H54 (cell line): ENCODE measurements at regions not wholly inside any gene's neighbourhood (a gene's known extent, or its start where the extent isn't known, plus 50 kb on each side); places are given as distances from the start of the nearest gene placed in this dataset.

ENCODE experiments used
- DNase-seq: peaks from one replicate; pipeline ENCODE4 v3.0.0; 2011; ENCODE audit warnings: low spot score, mixed read lengths; ENCODE audit not compliant: insufficient read length
- FAIRE-seq: peaks from 3 replicates; lab custom pipeline; 2011; peaks lifted over from hg19 to GRCh38; lab: Jason Lieb, UNC
- POLR2A ChIP-seq: IDR thresholded peaks from 2 replicates; pipeline ENCODE4 v1.6.1; 2011; ENCODE audit warnings: low read depth, mild to moderate bottlenecking, low read length

- TF ChIP-seq POLR2A, result no peak
- FAIRE-seq (no peak), DNase-seq (no peak)
These were observed 129.0 kb downstream of the ICE1 start for GRCh38 chr5:5551499-5551898.

GRCh38 chr5:5546408-5546807 is 123.9 kb downstream of the ICE1 start:
- DNase-seq, result no peak
- no peak for TF ChIP-seq POLR2A
- no peak for FAIRE-seq

- FAIRE-seq, result no peak
- no peak for TF ChIP-seq POLR2A
- DNase-seq, result no peak
These were observed 121.7 kb downstream of the ICE1 start for GRCh38 chr5:5544094-5544663.

GRCh38 chr5:5542654-5543053 is 120.2 kb downstream of the ICE1 start:
- DNase-seq (no peak), FAIRE-seq (no peak)
- TF ChIP-seq POLR2A, result no peak

GRCh38 chr5:5540065-5540464 is 117.6 kb downstream of the ICE1 start:
- FAIRE-seq (no peak), DNase-seq (no peak)
- TF ChIP-seq POLR2A, result no peak
